ENCODE measurements at regions not wholly inside any gene's neighbourhood (a gene's known extent, or its start where the extent isn't known, plus 50 kb on each side); places are given as distances from the start of the nearest gene placed in this dataset.

GRCh38 chr11:11076879-11077278 lies 219.0 kb upstream of the ZBED5 start:
- no peak for DNase-seq

GRCh38 chr11:11076276-11076675 lies 218.4 kb upstream of the ZBED5 start:
- DNase-seq = no peak

- DNase-seq = no peak
Measured at GRCh38 chr11:11075515-11076171, 217.8 kb upstream of the ZBED5 start.

- DNase-seq = no peak
Measured at GRCh38 chr11:11074686-11075335, 217.0 kb upstream of the ZBED5 start.

GRCh38 chr11:11073996-11074395 lies 216.1 kb upstream of the ZBED5 start:
- no peak for DNase-seq

- no peak for DNase-seq
Measured at GRCh38 chr11:11072067-11072466, 214.2 kb upstream of the ZBED5 start.

GRCh38 chr11:11071486-11071885 lies 213.6 kb upstream of the ZBED5 start:
- DNase-seq = no peak

GRCh38 chr11:11070976-11071375 lies 213.1 kb upstream of the ZBED5 start:
- no peak for DNase-seq

GRCh38 chr11:11069841-11070835 lies 212.3 kb upstream of the ZBED5 start:
- no peak for DNase-seq

GRCh38 chr11:11068113-11068512 lies 210.3 kb upstream of the ZBED5 start:
- no peak for DNase-seq

GRCh38 chr11:11065396-11065795 lies 207.5 kb upstream of the ZBED5 start:
- DNase-seq = no peak

- DNase-seq = no peak
Measured at GRCh38 chr11:11057472-11057854, 199.6 kb upstream of the ZBED5 start.

GRCh38 chr11:11056749-11057471 lies 199.1 kb upstream of the ZBED5 start:
- no peak for DNase-seq

GRCh38 chr11:11056316-11056715 lies 198.5 kb upstream of the ZBED5 start:
- DNase-seq = no peak

- DNase-seq = no peak
Measured at GRCh38 chr11:11047851-11048610, 190.2 kb upstream of the ZBED5 start.

GRCh38 chr11:11046781-11047180 lies 188.9 kb upstream of the ZBED5 start:
- no peak for DNase-seq

GRCh38 chr11:11045156-11045930 lies 187.5 kb upstream of the ZBED5 start:
- no peak for DNase-seq

GRCh38 chr11:11044137-11044855 lies 186.4 kb upstream of the ZBED5 start:
- DNase-seq = no peak

- DNase-seq = no peak
Measured at GRCh38 chr11:11043721-11044120, 185.9 kb upstream of the ZBED5 start.

GRCh38 chr11:11039208-11039965 lies 181.5 kb upstream of the ZBED5 start:
- no peak for DNase-seq
